Spinal cord (tissue), 9 donors: ENCODE measurements at regions not wholly inside any gene's neighbourhood (a gene's known extent, or its start where the extent isn't known, plus 50 kb on each side); places are given as distances from the start of the nearest gene placed in this dataset.

ENCODE experiments used
- DNase-seq, 6 donors: peaks; one replicate each; pipeline versions ENCODE4 v3.0.0 to v3.0.0-alpha.2; 2013 to 2015; ENCODE audit warnings: low spot score in 6 of 6, low read depth in 4 of 6
- H3K27ac ChIP-seq: one replicate; pipeline ENCODE4 v1.5.1; 2013; ENCODE audit warnings: low read depth, low read length, control low read depth
- H3K27me3 ChIP-seq: one replicate; pipeline ENCODE4 v1.6.1; 2013; ENCODE audit warnings: low read length; ENCODE audit not compliant: control insufficient read depth, insufficient read depth
- H3K36me3 ChIP-seq: one replicate; pipeline ENCODE4 v1.6.1; 2013; ENCODE audit warnings: low read length; ENCODE audit not compliant: control insufficient read depth, insufficient read depth
- H3K4me1 ChIP-seq: one replicate; pipeline ENCODE4 v1.6.1; 2013; ENCODE audit warnings: low read length; ENCODE audit not compliant: control insufficient read depth, insufficient read depth
- H3K4me3 ChIP-seq: one replicate; pipeline ENCODE4 v1.5.1; 2013; ENCODE audit warnings: low read depth, low read length, control low read depth
- H3K9me3 ChIP-seq: one replicate; pipeline ENCODE4 v1.6.1; 2013; ENCODE audit warnings: low read length; ENCODE audit not compliant: control insufficient read depth, insufficient read depth
- WGBS: methylation state at CpG from one replicate; pipeline ENCODE4 v1.1.5; 2013; ENCODE audit warnings: missing lambda C conversion rate; ENCODE audit not compliant: insufficient coverage; 5-methylcytosine and 5-hydroxymethylcytosine counted together
- donor health status: healthy.

DNA sequence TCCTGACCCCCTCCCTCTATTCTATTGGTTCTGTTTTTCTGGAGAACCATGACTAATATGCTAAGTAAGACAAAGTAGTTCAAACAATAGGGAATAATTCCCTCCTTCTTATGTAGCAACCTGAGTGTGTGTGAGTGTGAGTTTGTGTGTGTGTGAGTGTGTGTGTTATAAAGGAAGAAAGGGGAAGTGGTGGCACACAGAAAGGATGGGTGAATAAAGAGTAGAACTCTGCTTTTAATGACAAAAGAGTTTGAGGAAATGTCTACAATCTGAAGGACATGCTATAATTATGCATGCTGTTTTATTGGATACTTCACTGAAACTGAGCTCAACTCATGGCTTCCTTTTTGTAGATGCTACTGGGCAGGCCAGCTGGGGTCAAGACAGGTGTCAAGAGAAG is 489.5 kb downstream of the REEP3 start:
- peak in 1 of 6 donors; percentile 2 for DNase-seq
- no peaks in the 10 kb centered on the region for H3K27me3 ChIP-seq
- H3K4me1 ChIP-seq, result no peaks in the 10 kb centered on the region
- H3K4me3 ChIP-seq, result no peak overlapping the region
- no peaks in the 10 kb centered on the region for H3K36me3 ChIP-seq
- no peaks in the 10 kb centered on the region for H3K9me3 ChIP-seq
- H3K27ac ChIP-seq, result no peak overlapping the region

DNA sequence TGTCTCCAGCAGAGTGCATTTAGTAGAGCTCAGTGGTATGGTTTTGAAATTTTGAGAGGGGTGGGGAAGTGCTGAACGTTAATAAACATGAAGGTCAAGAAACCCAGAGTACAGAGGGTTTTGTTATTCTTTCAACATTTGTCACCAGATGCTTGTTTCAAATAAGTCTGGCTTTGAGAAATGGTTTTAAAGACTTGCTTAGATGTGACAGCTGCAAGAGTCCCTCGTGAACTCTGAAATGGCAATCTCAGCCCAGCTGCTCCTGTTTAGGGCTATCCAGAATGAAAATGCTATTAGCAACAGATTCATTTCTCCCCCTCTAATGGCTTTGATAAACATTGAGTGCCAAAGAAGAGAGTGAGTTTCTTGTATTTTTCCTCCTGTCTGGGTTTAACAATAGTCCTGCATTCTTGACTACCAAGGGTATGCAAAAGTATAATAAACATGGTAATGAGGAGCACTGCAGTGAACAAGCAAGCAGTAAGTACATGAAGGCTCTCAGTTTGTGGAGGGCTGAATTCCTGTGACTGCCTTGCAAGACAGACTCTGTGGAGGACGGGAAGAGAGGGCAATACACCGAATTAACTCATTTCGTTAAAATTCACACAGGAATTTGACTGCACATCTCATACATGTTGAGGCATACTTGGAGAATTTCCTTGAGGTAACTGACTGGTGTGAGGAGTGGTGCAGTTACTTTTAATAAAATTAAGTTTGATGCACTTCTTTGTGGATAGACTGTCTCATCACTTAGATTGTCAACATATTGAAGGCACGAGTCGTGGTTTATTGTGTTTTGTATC is 490.9 kb downstream of the REEP3 start:
- peak in 5 of 6 donors; percentile 13 to 86 (median 23) for DNase-seq
- 14% methylated on average over 1 of the region's 7 CpGs for WGBS
- H3K27me3 ChIP-seq, result no peaks in the 10 kb centered on the region
- no peaks in the 10 kb centered on the region for H3K36me3 ChIP-seq
- no peak overlapping the region for H3K27ac ChIP-seq
- H3K4me1 ChIP-seq, result no peaks in the 10 kb centered on the region
- no peaks in the 10 kb centered on the region for H3K9me3 ChIP-seq
- H3K4me3 ChIP-seq, result no peak overlapping the region

DNA sequence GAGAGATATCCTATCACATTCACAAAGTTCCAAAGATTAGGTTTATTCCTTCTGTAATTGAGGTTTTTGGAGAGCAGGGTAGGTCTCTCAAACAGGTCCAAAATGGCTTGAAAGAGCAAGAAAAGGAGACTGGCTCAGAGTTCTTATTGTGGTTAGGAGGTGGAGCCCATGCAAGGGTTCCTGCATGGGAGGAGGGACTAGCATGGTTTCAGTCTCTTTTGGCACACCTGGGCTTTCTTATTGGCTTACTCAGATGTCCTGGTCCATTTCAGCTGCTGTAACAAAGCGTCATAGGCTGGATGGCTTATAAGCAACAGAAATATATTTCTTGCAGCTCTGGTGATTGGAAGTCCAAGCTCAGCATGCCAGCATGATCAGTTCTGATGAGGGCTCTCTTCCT is 493.1 kb downstream of the REEP3 start:
- Histone ChIP-seq H3K9me3 (no peaks in the 10 kb centered on the region), H3K4me3 (no peak overlapping the region), H3K27me3 (no peaks in the 10 kb centered on the region), H3K36me3 (no peaks in the 10 kb centered on the region), H3K27ac (no peak overlapping the region), H3K4me1 (no peaks in the 10 kb centered on the region)
- DNase-seq, result no peak
- 100% methylated on average over 1 of the region's 1 CpG for WGBS

DNA sequence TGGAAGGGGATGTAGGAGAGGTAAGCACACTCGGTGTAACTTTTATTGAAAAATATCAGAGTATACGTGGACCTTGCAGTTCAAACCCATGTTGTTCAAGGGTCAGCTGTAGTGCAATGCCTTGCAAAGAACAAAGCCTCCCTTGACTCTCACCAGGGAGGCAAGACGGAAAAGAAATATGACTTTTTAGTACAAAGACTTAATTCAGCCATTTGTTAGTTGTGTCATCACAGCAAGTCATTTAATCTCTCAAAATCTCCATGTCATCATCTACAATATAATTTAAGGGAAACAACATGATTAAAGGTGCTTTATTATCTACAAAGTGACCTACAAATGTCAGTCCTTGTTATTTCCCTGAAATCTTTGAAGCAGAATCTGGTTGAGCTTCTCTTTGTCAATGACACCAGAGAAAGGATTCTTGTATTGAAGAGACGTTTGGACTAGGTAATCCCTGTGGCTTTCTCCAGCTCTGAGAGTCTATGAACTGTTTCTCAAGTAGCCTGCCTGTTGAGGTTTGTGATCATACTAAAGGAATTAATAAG is 502.8 kb downstream of the REEP3 start:
- no peak for DNase-seq
- Histone ChIP-seq H3K9me3 (no peaks in the 10 kb centered on the region), H3K4me3 (no peak overlapping the region), H3K27me3 (no peaks in the 10 kb centered on the region), H3K36me3 (no peaks in the 10 kb centered on the region), H3K4me1 (no peaks in the 10 kb centered on the region), H3K27ac (no peak overlapping the region)
- WGBS, result 29% methylated on average over 3 of the region's 4 CpGs

DNA sequence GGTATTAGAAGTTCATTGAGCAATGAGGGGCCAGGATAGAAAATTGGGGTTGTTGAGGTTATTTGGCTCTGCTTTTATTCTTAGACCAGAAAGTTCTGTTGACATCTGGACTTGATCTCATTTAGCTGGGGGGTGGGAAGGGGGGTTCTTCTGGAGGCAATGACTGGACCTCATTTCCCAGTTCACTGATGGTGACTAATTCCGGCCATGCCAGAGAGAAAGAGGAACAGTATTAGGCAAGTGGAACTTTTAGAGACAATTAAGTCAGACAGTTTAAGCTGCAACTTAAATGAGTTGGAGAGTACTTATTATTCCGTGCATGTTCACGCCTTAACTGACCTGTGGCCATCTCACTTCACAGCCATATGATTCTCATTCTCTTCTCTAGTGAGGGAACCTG is 512.5 kb downstream of the REEP3 start:
- WGBS, result no CpG with 5 or more reads among the region's 3 CpGs
- Histone ChIP-seq H3K4me1 (peaks cover 16% of the 10 kb centered on the region), H3K27me3 (no peaks in the 10 kb centered on the region), H3K9me3 (no peaks in the 10 kb centered on the region), H3K4me3 (no peak overlapping the region), H3K36me3 (no peaks in the 10 kb centered on the region), H3K27ac (no peak overlapping the region)
- DNase-seq, result no peak

DNA sequence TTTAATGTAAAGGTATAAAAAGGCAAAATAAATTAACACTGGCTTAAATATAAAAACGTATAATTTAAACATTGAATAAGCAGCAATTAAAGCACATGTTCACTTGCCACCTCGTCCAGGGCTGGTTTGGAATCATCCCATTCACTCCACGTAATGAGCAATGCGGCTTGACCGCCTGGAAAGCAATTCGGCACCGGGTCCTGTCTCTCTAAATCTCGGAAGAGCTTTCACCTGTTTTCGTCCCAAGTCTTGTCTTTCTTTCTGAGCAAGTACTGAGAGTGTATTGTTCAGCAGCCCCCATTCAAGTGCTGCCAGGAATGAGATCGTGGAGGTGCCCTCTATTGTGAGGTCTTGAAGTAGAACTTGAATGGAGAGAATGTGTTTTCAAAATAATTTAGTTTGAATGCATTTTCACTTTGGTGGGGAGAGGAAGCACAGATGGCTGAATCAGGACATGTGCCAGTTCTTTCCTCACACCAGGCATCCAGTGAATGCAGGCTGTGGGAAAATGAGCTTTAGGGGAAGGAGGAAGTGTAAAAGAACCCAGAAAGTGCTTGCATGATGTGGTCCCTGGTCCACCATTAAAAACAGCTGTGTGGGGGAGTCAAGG is 515.2 kb downstream of the REEP3 start:
- peak in 4 of 6 donors; percentile 30 to 95 (median 60) for DNase-seq
- WGBS, result 30% methylated on average over 10 of the region's 10 CpGs
- H3K27me3 ChIP-seq, result no peaks in the 10 kb centered on the region
- no peaks in the 10 kb centered on the region for H3K9me3 ChIP-seq
- peaks cover 20% of the 10 kb centered on the region for H3K4me1 ChIP-seq
- H3K4me3 ChIP-seq, result no peak overlapping the region
- H3K36me3 ChIP-seq, result no peaks in the 10 kb centered on the region
- no peak overlapping the region for H3K27ac ChIP-seq

DNA sequence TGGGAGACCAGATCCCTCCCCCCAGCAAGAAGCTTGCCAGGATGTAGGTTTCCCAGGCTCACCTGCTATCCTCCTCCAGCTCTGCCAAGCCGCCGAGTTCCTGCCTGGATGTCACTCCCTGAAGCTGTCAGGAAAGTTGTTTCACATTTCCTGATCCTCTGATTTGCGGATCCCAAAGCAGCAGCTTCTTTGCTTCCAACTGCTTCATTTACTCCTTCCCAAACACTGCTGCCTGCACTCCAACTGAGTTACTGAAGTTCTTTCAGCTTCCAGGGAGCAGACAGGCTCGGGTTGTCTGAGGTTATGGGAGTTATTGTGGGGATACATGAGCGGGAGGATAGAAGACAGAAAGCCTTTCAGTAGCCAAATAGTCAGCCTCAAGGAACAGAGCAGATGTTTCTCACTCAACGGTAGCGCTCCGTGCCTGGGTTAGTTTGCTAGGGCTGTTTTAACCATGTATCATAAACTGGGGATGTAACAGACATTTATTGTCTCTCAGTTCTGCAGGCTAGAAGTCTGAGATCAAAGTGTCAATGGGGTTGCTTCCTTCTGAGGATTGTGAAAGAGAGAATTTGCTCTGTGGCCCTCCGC is 516.0 kb downstream of the REEP3 start:
- peak in 4 of 6 donors; percentile 24 to 85 (median 55) for DNase-seq
- H3K4me1 ChIP-seq, result peaks cover 27% of the 10 kb centered on the region
- no peak overlapping the region for H3K4me3 ChIP-seq
- no peaks in the 10 kb centered on the region for H3K9me3 ChIP-seq
- H3K27me3 ChIP-seq, result no peaks in the 10 kb centered on the region
- no peaks in the 10 kb centered on the region for H3K36me3 ChIP-seq
- peak overlapping the region; percentile 53 for H3K27ac ChIP-seq
- 14% methylated on average over 8 of the region's 9 CpGs for WGBS

DNA sequence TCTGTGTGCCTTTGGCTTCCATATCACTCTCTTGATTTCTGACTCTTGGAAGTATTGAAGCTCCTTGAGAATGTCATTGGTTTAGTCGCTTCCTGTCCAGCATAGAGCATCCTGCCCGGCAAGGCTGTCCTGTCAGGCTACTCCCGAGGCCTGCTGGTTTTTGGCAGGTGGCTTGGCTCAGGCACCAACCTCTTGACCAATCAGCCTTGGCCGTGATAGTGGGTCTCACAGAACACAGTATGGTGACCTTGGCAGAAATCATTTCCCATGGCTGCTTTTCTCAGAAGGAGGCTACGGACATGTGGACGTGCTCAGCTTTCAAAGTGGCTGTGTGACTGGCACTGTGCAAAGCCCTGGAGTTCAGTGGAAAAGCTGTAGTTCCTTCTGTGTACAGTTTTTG is 516.9 kb downstream of the REEP3 start:
- H3K27me3 ChIP-seq, result no peaks in the 10 kb centered on the region
- H3K27ac ChIP-seq, result no peak overlapping the region
- WGBS, result 51% methylated on average over 6 of the region's 6 CpGs
- peaks cover 27% of the 10 kb centered on the region for H3K4me1 ChIP-seq
- H3K36me3 ChIP-seq, result no peaks in the 10 kb centered on the region
- H3K9me3 ChIP-seq, result no peaks in the 10 kb centered on the region
- H3K4me3 ChIP-seq, result no peak overlapping the region
- peak in 1 of 6 donors; percentile 14 for DNase-seq

DNA sequence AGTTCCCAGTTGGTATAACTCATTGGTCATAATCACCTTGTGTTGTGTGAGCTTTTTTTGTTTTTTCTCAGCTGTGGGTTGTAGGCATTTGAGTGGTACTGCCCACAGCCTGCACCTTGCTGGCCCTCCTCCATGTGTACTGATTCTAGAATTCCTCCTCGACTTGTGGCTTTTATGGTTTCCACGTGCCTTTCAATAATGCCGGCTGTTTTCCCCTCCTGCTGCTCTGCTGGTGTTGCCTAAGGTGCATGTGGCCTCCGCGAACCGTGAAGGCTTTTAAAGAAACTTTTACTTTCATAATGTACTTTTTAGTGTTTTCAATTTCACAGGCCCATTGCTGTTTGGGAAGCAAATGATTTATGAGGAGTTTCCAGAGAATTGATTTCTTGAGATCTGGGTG is 518.0 kb downstream of the REEP3 start:
- Histone ChIP-seq H3K4me3 (no peak overlapping the region), H3K9me3 (no peaks in the 10 kb centered on the region), H3K27ac (no peak overlapping the region), H3K4me1 (peaks cover 27% of the 10 kb centered on the region), H3K36me3 (no peaks in the 10 kb centered on the region), H3K27me3 (no peaks in the 10 kb centered on the region)
- DNase-seq, result peak in 2 of 6 donors; percentile 18 to 24
- no CpG with 5 or more reads among the region's 6 CpGs for WGBS
